WERI-Rb-1 (cell line): ENCODE measurements at regions not wholly inside any gene's neighbourhood (a gene's known extent, or its start where the extent isn't known, plus 50 kb on each side); places are given as distances from the start of the nearest gene placed in this dataset.

ENCODE experiments used
- DNase-seq: peaks from one replicate; pipeline ENCODE4 v3.0.0-alpha.2; 2020
- H3K27ac ChIP-seq: fragments of 250-450 bp; sonication (Bioruptor Pico); 2 replicates; pipeline ENCODE4 v1.5.1; 2020; ENCODE audit warnings: mild to moderate bottlenecking, moderate library complexity
- H3K27me3 ChIP-seq: fragments of 250-450 bp; sonication (Bioruptor Pico); 2 replicates; pipeline ENCODE4 v1.5.1; 2021; ENCODE audit warnings: mild to moderate bottlenecking, low read depth, moderate library complexity; ENCODE audit not compliant: insufficient read depth, severe bottlenecking
- H3K36me3 ChIP-seq: fragments of 250-450 bp; sonication (Bioruptor Pico); 2 replicates; pipeline ENCODE4 v1.5.1; 2020; ENCODE audit warnings: mild to moderate bottlenecking, moderate library complexity
- H3K4me3 ChIP-seq: 2 replicates; pipeline ENCODE4 v1.5.1; 2011; ENCODE audit warnings: low read depth, mild to moderate bottlenecking, control low read depth, low read length
- H3K9me3 ChIP-seq: fragments of 250-450 bp; sonication (Bioruptor Pico); 2 replicates; pipeline ENCODE4 v1.5.1; 2021; ENCODE audit warnings: mild to moderate bottlenecking, moderate library complexity; ENCODE audit not compliant: severe bottlenecking
- TF ChIP-seq, protein P1 (sequence below): IDR thresholded peaks from 2 replicates; pipeline ENCODE4 v1.5.1; 2011; ENCODE audit warnings: low read depth, mild to moderate bottlenecking, control low read depth, inconsistent platforms, low read length

DNA sequence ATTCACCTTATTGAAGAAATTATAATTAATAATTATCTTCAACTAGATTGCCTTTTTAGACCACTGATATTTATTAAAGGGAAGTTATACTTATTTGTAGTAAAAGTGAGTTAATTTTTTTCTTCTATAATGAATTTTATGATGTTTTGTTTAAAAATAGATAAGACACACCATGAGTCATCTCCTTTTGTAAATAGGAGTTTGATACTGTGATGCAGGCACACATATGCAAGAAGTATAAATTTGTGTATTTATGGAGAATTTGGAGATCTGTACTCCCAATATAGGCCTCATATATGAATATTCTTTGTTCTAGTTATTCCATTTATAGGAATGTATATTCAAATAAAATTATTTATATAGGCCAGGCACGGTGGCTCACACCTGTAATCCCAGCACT is 703.5 kb upstream of the CHAC2 start:
- no peaks in the 10 kb centered on the region for H3K27me3 ChIP-seq
- H3K36me3 ChIP-seq, result no peaks in the 10 kb centered on the region
- no peak overlapping the region for H3K4me3 ChIP-seq
- TF ChIP-seq, protein P1, sequence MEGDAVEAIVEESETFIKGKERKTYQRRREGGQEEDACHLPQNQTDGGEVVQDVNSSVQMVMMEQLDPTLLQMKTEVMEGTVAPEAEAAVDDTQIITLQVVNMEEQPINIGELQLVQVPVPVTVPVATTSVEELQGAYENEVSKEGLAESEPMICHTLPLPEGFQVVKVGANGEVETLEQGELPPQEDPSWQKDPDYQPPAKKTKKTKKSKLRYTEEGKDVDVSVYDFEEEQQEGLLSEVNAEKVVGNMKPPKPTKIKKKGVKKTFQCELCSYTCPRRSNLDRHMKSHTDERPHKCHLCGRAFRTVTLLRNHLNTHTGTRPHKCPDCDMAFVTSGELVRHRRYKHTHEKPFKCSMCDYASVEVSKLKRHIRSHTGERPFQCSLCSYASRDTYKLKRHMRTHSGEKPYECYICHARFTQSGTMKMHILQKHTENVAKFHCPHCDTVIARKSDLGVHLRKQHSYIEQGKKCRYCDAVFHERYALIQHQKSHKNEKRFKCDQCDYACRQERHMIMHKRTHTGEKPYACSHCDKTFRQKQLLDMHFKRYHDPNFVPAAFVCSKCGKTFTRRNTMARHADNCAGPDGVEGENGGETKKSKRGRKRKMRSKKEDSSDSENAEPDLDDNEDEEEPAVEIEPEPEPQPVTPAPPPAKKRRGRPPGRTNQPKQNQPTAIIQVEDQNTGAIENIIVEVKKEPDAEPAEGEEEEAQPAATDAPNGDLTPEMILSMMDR, result no peak
- no peaks in the 10 kb centered on the region for H3K9me3 ChIP-seq
- H3K27ac ChIP-seq, result no peak overlapping the region
- DNase-seq, result no peak

DNA sequence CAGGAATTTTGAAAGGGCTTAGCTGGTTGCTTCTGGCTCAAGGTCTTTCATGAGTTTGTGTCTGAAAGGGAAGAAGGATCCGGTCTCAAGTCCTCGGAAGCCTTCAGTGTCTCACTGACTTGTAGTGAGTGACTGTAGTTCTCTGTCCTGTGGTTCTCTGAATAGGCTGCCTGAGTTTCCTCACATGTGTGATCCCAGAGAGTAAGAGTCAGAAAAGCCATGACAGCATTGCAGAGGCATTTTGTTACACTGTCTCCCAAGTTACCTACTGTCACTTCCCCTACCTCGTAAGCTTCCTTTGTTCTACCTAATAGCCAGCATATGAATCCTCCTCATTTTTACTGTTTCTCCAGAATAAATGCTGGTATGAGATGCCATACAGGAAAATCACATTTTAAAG is 709.1 kb upstream of the CHAC2 start:
- TF ChIP-seq, protein P1, result no peak
- no peaks in the 10 kb centered on the region for H3K9me3 ChIP-seq
- no peak overlapping the region for H3K4me3 ChIP-seq
- H3K27me3 ChIP-seq, result no peaks in the 10 kb centered on the region
- H3K36me3 ChIP-seq, result no peaks in the 10 kb centered on the region
- no peak overlapping the region for H3K27ac ChIP-seq
- no peak for DNase-seq

DNA sequence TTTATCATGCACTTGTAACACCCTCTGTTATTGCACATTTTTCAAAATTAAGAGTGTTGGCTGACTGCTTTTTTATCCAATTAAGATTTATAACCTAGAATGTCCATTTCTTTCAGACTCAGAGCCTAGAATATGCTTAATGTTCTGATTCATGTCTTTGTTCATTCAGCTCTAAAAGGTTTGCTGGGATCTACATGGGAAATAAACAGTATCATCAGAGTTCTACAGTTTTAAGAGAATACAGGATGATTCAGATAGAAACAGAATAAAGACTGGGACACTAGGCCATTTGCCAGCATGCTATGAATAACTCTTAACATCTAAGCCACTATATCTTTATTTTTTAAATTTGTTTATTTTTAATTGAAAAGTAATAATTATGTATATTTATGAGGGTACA is 713.7 kb upstream of the CHAC2 start:
- Histone ChIP-seq H3K27ac (no peak overlapping the region), H3K36me3 (no peaks in the 10 kb centered on the region), H3K9me3 (no peaks in the 10 kb centered on the region), H3K4me3 (no peak overlapping the region), H3K27me3 (no peaks in the 10 kb centered on the region)
- TF ChIP-seq, protein P1, result no peak
- DNase-seq, result no peak

DNA sequence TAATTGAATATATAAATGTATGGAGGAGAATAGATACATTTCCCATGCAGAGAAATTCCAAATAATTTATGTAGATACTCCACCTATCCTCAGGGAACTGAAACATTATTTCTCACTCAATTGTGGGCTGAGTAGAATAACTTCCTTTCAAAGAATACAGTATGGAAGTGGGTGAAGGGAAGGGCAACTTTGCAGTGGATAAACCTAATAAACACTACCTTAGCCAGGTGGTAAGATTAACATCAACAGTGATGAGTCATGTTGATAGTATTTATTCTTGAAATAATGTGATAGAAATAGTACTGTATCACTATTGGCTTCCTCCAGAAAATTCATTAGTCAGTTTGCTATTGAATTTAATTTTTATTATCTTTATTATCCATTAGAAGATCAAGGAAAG is 716.4 kb upstream of the CHAC2 start:
- no peaks in the 10 kb centered on the region for H3K27me3 ChIP-seq
- TF ChIP-seq, protein P1, result no peak
- H3K4me3 ChIP-seq, result no peak overlapping the region
- no peak for DNase-seq
- H3K9me3 ChIP-seq, result peaks cover 2% of the 10 kb centered on the region
- no peaks in the 10 kb centered on the region for H3K36me3 ChIP-seq
- no peak overlapping the region for H3K27ac ChIP-seq

- Histone ChIP-seq H3K9me3 (no peaks in the 10 kb centered on the region), H3K4me3 (no peak overlapping the region), H3K27ac (no peak overlapping the region), H3K27me3 (no peaks in the 10 kb centered on the region), H3K36me3 (no peaks in the 10 kb centered on the region)
- TF ChIP-seq, protein P1, result no peak
- no peak for DNase-seq
These were observed 726.9 kb upstream of the CHAC2 start for GRCh38 chr2:53040536-53041229.

DNA sequence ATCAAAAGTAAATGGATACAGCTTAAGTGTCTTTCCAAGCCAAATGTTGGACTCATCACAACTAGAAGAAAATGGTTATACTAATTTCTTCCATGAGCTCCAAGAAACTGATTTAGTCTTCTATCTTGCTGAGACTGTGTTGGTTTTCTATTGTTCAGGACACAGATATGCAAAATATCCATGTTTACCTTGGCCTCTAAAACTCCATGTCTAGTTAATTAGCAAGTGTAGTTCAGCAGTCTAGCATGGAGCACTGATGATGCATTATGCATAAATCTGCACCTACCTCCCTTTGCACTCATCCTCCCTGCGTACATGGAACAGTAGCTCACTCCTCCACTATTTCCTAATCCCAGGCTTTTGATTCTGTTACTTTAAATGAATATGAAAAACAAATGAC is 731.4 kb upstream of the CHAC2 start:
- H3K27me3 ChIP-seq, result no peaks in the 10 kb centered on the region
- DNase-seq, result no peak
- H3K4me3 ChIP-seq, result no peak overlapping the region

More for the DNA sequence above, 731.4 kb upstream of the CHAC2 start:
- TF ChIP-seq, protein P1, result no peak
- no peaks in the 10 kb centered on the region for H3K36me3 ChIP-seq
- no peaks in the 10 kb centered on the region for H3K9me3 ChIP-seq
- no peak overlapping the region for H3K27ac ChIP-seq
